K562 (cell line): ENCODE measurements at regions not wholly inside any gene's neighbourhood (a gene's known extent, or its start where the extent isn't known, plus 50 kb on each side); places are given as distances from the start of the nearest gene placed in this dataset.

Source experiments
- CTBP1 ChIP-seq: fragments of 450-650 bp; IDR thresholded peaks from 2 replicates; pipeline ENCODE4 v1.6.1; 2016; ENCODE audit warnings: borderline replicate concordance
- EP300 ChIP-seq: IDR thresholded peaks from 2 replicates; pipeline ENCODE4 v1.6.1; 2012; ENCODE audit warnings: low read length, improper control_type of control experiment
- JUND ChIP-seq, 2 experiments: IDR thresholded peaks; 2 replicates in 1 of 2; 3 replicates in 1 of 2; pipeline ENCODE4 v1.6.1; 2011; ENCODE audit warnings: borderline replicate concordance in 2 of 2, low read depth in 2 of 2, low read length in 2 of 2, improper control_type of control experiment in 1 of 2, missing biosample characterization in 1 of 2, missing genetic modification characterization in 1 of 2, missing genetic modification reagents in 1 of 2
- PBX2 ChIP-seq, 2 experiments: IDR thresholded peaks in 1 of 2; conservative IDR thresholded peaks in 1 of 2; 2 replicates each; pipeline ENCODE4 v1.6.1; 2016; ENCODE audit warnings: low read depth in 2 of 2, mild to moderate bottlenecking in 1 of 2, missing compliant biosample characterization in 1 of 2, missing genetic modification characterization in 1 of 2, moderate library complexity in 1 of 2
- RB1 ChIP-seq: fragments of 450-650 bp; IDR thresholded peaks from 2 replicates; pipeline ENCODE4 v1.6.1; 2017; ENCODE audit warnings: low read depth, mild to moderate bottlenecking
- SIN3B ChIP-seq: fragments of 450-650 bp; IDR thresholded peaks from 2 replicates; pipeline ENCODE4 v1.6.1; 2017; ENCODE audit warnings: low read depth, mild to moderate bottlenecking, moderate library complexity
- ZNF3 ChIP-seq: fragments of 250-450 bp; sonication (Bioruptor Pico); IDR thresholded peaks from 2 replicates; pipeline ENCODE4 v1.5.0; 2021; ENCODE audit warnings: mild to moderate bottlenecking, moderate library complexity

GRCh38 chr2:181123798-181124231 is 143.4 kb downstream of the UBE2E3 start:
- no peak for TF ChIP-seq SIN3B
- no peak for TF ChIP-seq PBX2 (CRISPR knock-in tag; IDR thresholded peaks at IDR 0.05; ENCODE audit: low read depth)
- TF ChIP-seq PBX2 (tag; conservative IDR thresholded peaks at IDR 0.05; ENCODE audit: low read depth): no peak
- no peak for TF ChIP-seq JUND (IDR thresholded peaks at IDR 0.05; ENCODE audit: borderline replicate concordance, low read depth, low read length)
- no peak for TF ChIP-seq JUND (tag; IDR thresholded peaks at IDR 0.05; ENCODE audit: borderline replicate concordance, low read depth, low read length)
- no peak for TF ChIP-seq ZNF3 (CRISPR knock-in tag)
- TF ChIP-seq CTBP1: no peak
- TF ChIP-seq EP300: no peak
- no peak for TF ChIP-seq RB1
